NCI-H2107 treated with DMSO at 0.1 percent for 48 hours (cell line): ENCODE measurements at regions not wholly inside any gene's neighbourhood (a gene's known extent, or its start where the extent isn't known, plus 50 kb on each side); places are given as distances from the start of the nearest gene placed in this dataset.

Experiments used
- DNase-seq: peaks from one replicate; lab custom pipeline; 2025; ENCODE audit not compliant: unreplicated experiment; lab: John Stamatoyannopoulos, UW

- no peak for DNase-seq
Measured at GRCh38 chr2:17309181-17309580, 209.1 kb downstream of the RAD51AP2 start.

GRCh38 chr2:17306706-17307105 is 211.5 kb downstream of the RAD51AP2 start:
- no peak for DNase-seq

GRCh38 chr2:17306219-17306618 is 212.0 kb downstream of the RAD51AP2 start:
- no peak for DNase-seq

- DNase-seq, result no peak
Measured at GRCh38 chr2:17303521-17303920, 214.7 kb downstream of the RAD51AP2 start.

GRCh38 chr2:17303054-17303453 is 215.2 kb downstream of the RAD51AP2 start:
- DNase-seq, result no peak

- DNase-seq, result no peak
Measured at GRCh38 chr2:17302281-17302680, 216.0 kb downstream of the RAD51AP2 start.

GRCh38 chr2:17301437-17301836 is 216.8 kb downstream of the RAD51AP2 start:
- DNase-seq, result no peak

- DNase-seq, result no peak
Measured at GRCh38 chr2:17299891-17300540, 218.2 kb downstream of the RAD51AP2 start.

GRCh38 chr2:17298453-17298852 is 219.8 kb downstream of the RAD51AP2 start:
- no peak for DNase-seq

- DNase-seq, result no peak
Measured at GRCh38 chr2:17296686-17297085, 221.6 kb downstream of the RAD51AP2 start.

- no peak for DNase-seq
Measured at GRCh38 chr2:17289669-17290068, 228.6 kb downstream of the RAD51AP2 start.

- DNase-seq, result no peak
Measured at GRCh38 chr2:17287183-17287582, 231.1 kb downstream of the RAD51AP2 start.

GRCh38 chr2:17282826-17283225 is 235.4 kb downstream of the RAD51AP2 start:
- DNase-seq, result no peak

- no peak for DNase-seq
Measured at GRCh38 chr2:17282245-17282644, 236.0 kb downstream of the RAD51AP2 start.

GRCh38 chr2:17276220-17276619 is 242.0 kb downstream of the RAD51AP2 start:
- no peak for DNase-seq

- no peak for DNase-seq
Measured at GRCh38 chr2:17272652-17273525, 245.4 kb downstream of the RAD51AP2 start.

- DNase-seq, result no peak
Measured at GRCh38 chr2:17272170-17272569, 246.1 kb downstream of the RAD51AP2 start.

- DNase-seq, result no peak
Measured at GRCh38 chr2:17271416-17271815, 246.8 kb downstream of the RAD51AP2 start.

- no peak for DNase-seq
Measured at GRCh38 chr2:17270894-17271293, 247.3 kb downstream of the RAD51AP2 start.

GRCh38 chr2:17263570-17263968 is 254.7 kb downstream of the RAD51AP2 start:
- no peak for DNase-seq

- DNase-seq, result no peak
Measured at GRCh38 chr2:17262854-17263569, 255.2 kb downstream of the RAD51AP2 start.

- DNase-seq, result no peak
Measured at GRCh38 chr2:17259613-17260012, 258.6 kb downstream of the RAD51AP2 start.
